GM18517 (cell line): ENCODE measurements at regions not wholly inside any gene's neighbourhood (a gene's known extent, or its start where the extent isn't known, plus 50 kb on each side); places are given as distances from the start of the nearest gene placed in this dataset.

Experiments used
- ATAC-seq: cut with Tn5 transposase; IDR thresholded peaks from one replicate; pipeline ENCODE4 v1.9.1; 2021; ENCODE audit warnings: mild to moderate bottlenecking, moderate library complexity; ENCODE audit not compliant: unreplicated experiment

- no peak for ATAC-seq
Observed at GRCh38 chr7:106196460-106197021, 84.4 kb upstream of the SYPL1 start.

- no peak for ATAC-seq
Observed at GRCh38 chr7:106193661-106194060, 81.5 kb upstream of the SYPL1 start.

GRCh38 chr7:106190589-106191330 lies 78.6 kb upstream of the SYPL1 start:
- ATAC-seq = no peak

- ATAC-seq = no peak
Observed at GRCh38 chr7:106187613-106188350, 75.7 kb upstream of the SYPL1 start.

DNA sequence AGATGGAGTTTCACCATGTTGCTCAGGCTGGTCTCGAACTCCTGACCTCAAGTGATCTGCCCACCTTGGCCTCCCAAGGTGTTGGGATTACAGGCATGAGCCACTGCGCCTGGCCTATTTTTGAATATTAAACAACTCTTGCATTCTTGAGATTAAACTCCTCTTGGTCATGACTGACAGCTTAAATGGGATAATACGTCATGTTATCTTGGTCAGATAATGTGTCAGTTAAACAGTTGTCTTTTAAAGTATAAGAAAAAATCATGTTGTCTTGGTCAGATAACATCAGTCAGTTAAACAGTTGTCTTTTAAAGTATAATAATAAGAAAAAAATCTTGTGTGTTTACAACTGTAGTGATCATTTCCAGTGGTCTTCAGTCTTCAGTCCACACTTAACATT lies 73.6 kb upstream of the SYPL1 start:
- no peak for ATAC-seq

DNA sequence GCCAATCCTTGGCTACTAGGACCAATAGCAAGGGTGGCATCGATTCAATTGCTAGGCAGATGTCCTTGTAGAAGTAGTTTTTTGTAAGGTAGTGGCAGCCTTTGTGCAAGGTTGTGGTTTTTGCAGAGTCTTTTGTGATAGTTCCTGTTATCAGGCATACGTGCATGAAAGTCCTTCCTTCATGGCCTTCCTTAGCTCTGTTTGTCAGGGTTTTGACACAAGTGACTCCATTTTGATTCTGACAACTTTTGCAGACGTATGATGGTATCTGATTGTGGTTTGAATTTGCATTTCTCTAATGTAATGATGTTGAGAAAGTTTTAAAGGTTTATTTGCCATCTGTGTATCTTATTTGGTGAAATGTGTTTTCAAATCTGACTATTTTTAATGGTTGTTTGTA lies 71.8 kb upstream of the SYPL1 start:
- no peak for ATAC-seq

- no peak for ATAC-seq
Observed at GRCh38 chr7:106182904-106183303, 70.8 kb upstream of the SYPL1 start.

- no peak for ATAC-seq
Observed at GRCh38 chr7:106181658-106182265, 69.7 kb upstream of the SYPL1 start.

GRCh38 chr7:106180721-106181120 lies 68.6 kb upstream of the SYPL1 start:
- no peak for ATAC-seq

DNA sequence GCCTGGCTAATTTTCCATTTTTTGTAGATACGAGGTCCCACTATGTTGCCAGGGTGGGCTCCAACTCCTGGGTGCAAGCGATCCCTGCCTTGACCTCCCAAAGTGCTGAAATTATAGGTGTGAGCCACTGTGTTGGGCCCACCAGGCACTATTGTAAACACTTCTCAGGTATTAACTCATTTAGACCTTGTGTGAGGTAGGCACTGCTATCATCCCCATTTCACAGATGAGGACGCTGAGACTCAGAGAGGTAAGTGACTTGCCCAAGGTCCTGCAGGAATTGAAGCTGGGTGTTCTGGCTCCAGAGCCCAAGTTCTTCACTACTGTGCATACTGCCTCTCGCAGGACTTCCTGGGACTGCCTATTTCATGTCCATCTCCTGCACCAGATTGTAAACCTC lies 67.1 kb upstream of the SYPL1 start:
- ATAC-seq = no peak

DNA sequence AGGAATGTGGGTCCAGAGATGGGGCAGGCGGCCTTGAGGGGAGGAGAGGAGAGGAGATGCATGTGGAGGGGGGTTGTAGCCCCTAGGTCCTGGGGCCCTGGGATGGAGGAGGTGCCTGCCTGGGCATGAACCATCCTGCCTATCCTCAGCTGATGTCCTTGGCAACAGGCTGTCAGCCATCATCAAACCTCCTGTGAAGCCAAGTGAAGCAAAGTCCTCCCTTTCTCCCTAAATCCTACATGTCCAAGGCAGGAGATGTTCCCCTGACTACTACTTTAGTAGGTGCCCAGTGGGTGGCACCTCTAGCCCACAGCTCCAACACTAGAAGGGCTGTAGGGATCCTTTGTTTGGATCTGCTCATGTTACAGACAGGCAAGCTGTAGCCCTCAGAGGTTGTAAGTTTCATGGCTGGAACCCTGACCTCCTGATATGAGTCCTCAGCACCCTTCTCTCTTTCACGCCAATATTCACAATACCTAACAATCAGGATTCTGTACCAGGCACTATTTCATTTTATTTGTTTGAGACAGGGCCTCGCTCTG lies 66.6 kb upstream of the SYPL1 start:
- no peak for ATAC-seq

DNA sequence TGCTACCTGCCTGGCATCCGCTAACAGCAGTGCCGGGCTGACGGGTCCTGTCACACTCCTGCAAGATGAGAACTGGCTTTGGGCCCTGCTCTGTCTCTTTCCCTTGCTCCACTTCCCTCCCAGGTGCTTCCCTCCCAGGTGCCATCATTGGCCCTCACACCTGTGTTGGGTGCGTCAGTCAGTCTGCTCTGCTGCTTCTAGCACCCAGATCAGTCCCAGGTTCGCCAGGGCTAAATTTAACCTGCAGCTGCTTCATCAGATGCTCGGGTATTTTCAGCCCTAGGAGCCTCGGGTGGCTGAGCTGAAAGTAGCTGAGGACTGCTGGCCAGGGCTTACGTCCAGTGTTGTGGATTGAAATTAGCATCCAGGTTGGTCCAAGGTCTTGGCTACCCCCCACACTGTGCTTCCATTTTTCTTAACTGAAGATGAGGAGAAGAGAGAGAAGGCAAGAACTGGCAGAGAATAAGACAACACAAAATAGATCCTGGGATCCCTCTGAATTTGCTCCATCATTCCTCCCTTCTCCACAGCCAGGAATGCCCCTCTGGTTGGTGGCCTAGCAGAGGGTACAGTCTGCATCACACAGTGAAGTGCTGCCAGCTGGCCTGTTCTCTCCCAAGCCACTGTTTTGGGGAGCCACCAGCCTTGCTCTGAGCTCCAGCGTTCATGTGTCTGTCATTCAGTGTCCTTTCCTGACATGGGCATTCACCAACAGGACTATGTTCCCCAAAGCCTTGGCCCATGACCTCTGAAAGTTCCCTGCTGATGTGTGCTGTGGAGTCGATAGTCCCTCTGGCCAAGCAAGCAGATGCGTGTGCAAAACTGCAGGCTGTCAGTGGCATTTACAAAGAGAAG lies 65.9 kb upstream of the SYPL1 start:
- ATAC-seq = no peak

DNA sequence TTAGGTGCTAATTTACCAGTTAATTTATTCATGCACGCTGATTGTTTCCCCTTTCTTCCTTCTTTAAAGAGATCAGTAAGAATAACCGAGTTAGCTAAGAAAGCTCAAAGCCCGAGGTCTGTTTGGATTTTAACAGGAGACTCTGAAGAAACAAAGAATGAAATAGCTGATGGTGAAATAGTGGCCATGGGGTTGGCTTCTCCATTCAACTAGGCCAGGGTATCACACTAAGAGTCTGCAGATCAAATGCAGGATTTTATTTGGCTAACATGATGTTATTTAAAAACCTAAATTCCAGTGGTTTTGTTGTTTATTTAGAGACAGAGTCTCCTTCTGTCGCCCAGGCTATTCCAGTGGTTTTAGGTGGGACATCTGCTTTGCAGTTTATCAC lies 65.2 kb upstream of the SYPL1 start:
- ATAC-seq = no peak

DNA sequence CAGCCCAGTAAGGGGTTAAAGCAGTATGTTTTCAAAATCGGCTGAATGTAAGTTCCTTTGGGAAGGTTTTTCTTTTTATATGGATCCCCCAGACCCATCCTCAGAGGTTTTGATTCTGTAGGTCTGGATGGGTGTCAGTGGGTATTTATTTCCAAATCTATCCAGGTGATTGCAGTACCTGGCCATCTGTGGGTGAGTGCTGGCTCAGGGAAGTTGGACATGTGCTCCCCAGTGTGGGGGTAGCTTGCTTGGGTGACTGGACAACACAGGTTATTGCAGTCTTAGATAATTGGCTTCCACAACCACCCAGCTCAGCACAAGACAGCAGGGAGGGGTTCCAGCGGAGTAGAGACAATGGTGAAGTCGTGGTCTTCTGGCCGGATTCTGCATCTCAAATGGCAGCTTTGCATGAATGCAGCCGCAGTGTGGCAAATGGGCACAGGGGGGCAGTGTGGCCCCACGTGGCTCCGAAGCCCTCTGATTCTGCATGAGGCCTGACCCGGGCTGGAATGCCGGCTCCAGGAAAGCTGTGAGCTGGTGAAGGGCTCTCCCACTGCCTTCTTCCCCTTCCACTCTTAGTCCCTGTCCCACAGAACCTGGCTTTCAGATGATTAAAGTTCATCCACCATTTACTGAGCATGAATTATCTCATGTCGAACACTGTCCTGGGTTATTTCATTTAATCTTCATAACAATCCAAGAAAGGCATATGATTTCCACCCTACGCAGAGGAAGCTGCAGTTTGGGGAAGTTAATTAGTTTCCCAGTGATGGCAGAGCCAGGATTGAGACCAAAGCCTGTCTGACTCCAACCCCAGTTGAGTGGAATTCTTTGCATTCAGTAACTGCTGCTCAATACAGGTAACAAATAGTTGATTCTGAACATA lies 64.5 kb upstream of the SYPL1 start:
- peak; percentile 58 for ATAC-seq

- no peak for ATAC-seq
Observed at GRCh38 chr7:106175507-106175906, 63.4 kb upstream of the SYPL1 start.

GRCh38 chr7:106170651-106171050 lies 58.5 kb upstream of the SYPL1 start:
- no peak for ATAC-seq

DNA sequence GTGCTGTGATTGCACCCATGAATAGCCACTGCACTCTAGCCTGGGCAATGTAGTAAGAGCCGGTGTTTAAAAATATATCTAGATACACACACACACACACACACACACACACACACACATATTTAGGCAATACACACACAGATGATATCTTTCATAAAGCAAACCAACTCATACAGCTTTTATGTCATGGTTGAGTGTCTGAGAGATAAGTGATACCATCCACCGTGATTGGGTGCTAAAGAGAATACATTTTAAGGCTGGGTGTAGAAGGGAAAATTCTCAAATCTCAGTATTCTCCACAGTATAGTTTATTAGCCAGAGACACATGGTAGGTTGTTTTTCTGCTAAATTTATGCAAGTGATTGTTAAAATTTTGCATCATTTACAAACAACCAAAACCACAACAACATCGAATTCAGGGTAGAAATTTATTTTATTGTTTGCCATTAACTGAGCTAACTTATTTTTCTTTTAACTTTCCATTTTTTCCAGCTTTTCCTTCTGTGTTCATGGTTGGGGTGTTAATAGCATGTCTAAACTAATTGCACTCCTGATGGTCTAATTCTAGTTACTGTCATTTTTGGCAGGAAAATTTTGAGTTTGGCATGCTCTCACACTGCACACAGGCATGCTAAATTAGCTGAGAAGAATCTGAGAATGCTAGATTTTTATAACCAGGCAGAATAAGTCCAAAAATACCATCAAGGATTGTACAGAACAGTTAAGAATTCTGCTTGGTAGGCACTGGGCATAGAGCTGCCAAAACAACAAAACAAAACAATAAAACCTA lies 57.9 kb upstream of the SYPL1 start:
- no peak for ATAC-seq

DNA sequence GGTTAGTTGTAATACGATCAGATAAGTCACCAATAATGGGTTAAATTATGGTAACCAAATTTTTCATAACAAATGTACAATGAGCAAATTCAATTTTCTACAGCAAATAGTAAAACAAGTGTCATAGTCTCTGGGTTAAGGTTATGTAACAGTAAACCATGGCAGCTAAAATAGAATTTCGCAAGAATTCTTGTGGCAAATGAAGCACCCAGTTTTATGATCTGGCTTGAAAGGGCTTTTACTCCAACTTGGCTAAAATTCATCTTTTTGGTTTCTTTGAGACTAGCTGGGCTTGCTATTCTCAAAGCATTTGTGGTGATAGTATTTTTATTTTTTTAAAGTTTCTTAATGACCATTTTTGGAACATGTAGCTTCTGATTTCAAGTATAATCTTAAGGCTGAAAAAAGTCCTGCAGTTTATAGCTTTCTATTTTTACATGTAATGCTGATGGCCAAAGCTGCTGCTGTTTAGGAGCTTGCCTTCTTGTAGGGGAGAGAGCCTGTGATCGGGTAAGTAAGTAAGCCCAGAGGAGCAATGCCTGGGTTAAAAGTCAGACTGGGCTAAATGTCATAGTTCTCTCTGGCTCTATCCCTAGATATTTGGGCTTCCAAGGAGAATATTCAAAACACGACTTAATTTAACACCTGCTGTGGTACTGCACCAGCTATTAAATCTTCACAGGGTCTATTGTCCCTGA lies 55.5 kb upstream of the SYPL1 start:
- ATAC-seq = no peak
